ENCODE measurements at regions not wholly inside any gene's neighbourhood (a gene's known extent, or its start where the extent isn't known, plus 50 kb on each side); places are given as distances from the start of the nearest gene placed in this dataset.

GRCh38 chr12:107955966-107956643, 173.0 kb upstream of the WSCD2 start:
- Histone ChIP-seq H3K36me3 (no peaks in the 10 kb centered on the region), H3K27ac (no peak overlapping the region), H3K27me3 (no peaks in the 10 kb centered on the region), H3K4me3 (no peak overlapping the region), H3K4me1 (ENCODE audit: low read depth) (no peaks in the 10 kb centered on the region), H3K9me3 (ENCODE audit: low read depth) (no peaks in the 10 kb centered on the region)
- TF ChIP-seq CTCF (IDR thresholded peaks at IDR 0.05; ENCODE audit: low read depth, low read length) = no peak
- peak in 1 of 2 donors; percentile 38 for DNase-seq (ENCODE audit: low read depth in 1 of 2, low spot score in 1 of 2)

GRCh38 chr12:107957459-107957858, 171.6 kb upstream of the WSCD2 start:
- Histone ChIP-seq H3K36me3 (no peaks in the 10 kb centered on the region), H3K9me3 (ENCODE audit: low read depth) (no peaks in the 10 kb centered on the region), H3K4me1 (ENCODE audit: low read depth) (no peaks in the 10 kb centered on the region), H3K4me3 (no peak overlapping the region), H3K27ac (no peak overlapping the region), H3K27me3 (no peaks in the 10 kb centered on the region)
- DNase-seq (ENCODE audit: low read depth in 1 of 2, low spot score in 1 of 2) = no peak
- no peak for TF ChIP-seq CTCF (IDR thresholded peaks at IDR 0.05; ENCODE audit: low read depth, low read length)

- Histone ChIP-seq H3K4me3 (no peak overlapping the region), H3K27ac (no peak overlapping the region), H3K27me3 (no peaks in the 10 kb centered on the region), H3K36me3 (no peaks in the 10 kb centered on the region), H3K9me3 (ENCODE audit: low read depth) (no peaks in the 10 kb centered on the region), H3K4me1 (ENCODE audit: low read depth) (no peaks in the 10 kb centered on the region)
- no peak for DNase-seq (ENCODE audit: low read depth in 1 of 2, low spot score in 1 of 2)
- TF ChIP-seq CTCF (IDR thresholded peaks at IDR 0.05; ENCODE audit: low read depth, low read length) = no peak
These were observed 165.5 kb upstream of the WSCD2 start for GRCh38 chr12:107963635-107964034.

- Histone ChIP-seq H3K9me3 (ENCODE audit: low read depth) (no peaks in the 10 kb centered on the region), H3K27ac (no peak overlapping the region), H3K4me3 (no peak overlapping the region), H3K36me3 (no peaks in the 10 kb centered on the region), H3K27me3 (no peaks in the 10 kb centered on the region), H3K4me1 (ENCODE audit: low read depth) (no peaks in the 10 kb centered on the region)
- no peak for TF ChIP-seq CTCF (IDR thresholded peaks at IDR 0.05; ENCODE audit: low read depth, low read length)
- no peak for DNase-seq (ENCODE audit: low read depth in 1 of 2, low spot score in 1 of 2)
These were observed 161.9 kb upstream of the WSCD2 start for GRCh38 chr12:107967170-107967569.

- H3K4me3 ChIP-seq = no peak overlapping the region
These were observed 155.1 kb upstream of the WSCD2 start for GRCh38 chr12:107973950-107974349.

More at GRCh38 chr12:107973950-107974349, 155.1 kb upstream of the WSCD2 start:
- Histone ChIP-seq H3K27me3 (peaks cover 3% of the 10 kb centered on the region), H3K4me1 (ENCODE audit: low read depth) (no peaks in the 10 kb centered on the region), H3K9me3 (ENCODE audit: low read depth) (no peaks in the 10 kb centered on the region), H3K27ac (no peak overlapping the region), H3K36me3 (no peaks in the 10 kb centered on the region)
- no peak for TF ChIP-seq CTCF (IDR thresholded peaks at IDR 0.05; ENCODE audit: low read depth, low read length)
- no peak for DNase-seq (ENCODE audit: low read depth in 1 of 2, low spot score in 1 of 2)

All from cardiac muscle cell (in vitro differentiated cells and primary cell).